DOHH2 (cell line): ENCODE measurements at regions not wholly inside any gene's neighbourhood (a gene's known extent, or its start where the extent isn't known, plus 50 kb on each side); places are given as distances from the start of the nearest gene placed in this dataset.

Experiments
- CTCF ChIP-seq: fragments of 200-600 bp; sonication (generic); IDR thresholded peaks from one replicate; pipeline ENCODE4 v1.5.1; 2014; ENCODE audit warnings: antibody characterized with exemption, mild to moderate bottlenecking, low read depth, low read length; ENCODE audit not compliant: poor library complexity, severe bottlenecking
- EZH2phosphoT487 ChIP-seq: fragments of 200-600 bp; sonication (generic); IDR thresholded peaks from 2 replicates; pipeline ENCODE4 v1.6.1; 2017; ENCODE audit warnings: borderline replicate concordance, mild to moderate bottlenecking, antibody characterized with exemption, low read length, moderate library complexity, mixed read lengths

DNA sequence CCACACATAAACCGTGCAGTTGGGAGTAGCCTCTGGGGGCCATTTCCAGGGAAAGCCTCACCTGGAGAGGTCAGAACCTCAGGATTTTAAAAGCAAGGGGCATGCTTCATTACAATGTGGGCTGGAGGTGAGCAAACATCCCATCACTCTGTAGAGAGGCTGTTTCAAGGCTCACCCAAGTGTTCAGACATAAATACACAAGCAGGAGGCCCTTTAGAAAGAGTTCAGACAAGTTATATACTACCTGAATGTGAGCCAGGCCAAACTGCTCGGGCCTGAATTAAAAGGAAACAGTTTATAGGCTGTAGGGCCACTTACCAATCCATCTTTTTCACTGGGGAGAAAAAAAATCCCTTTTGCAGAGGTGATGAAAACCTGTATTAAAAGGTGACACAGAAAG is 540.0 kb upstream of the ZEB2 start:
- TF ChIP-seq CTCF, result no peak
- TF ChIP-seq EZH2phosphoT487, result no peak
